ENCODE measurements at regions not wholly inside any gene's neighbourhood (a gene's known extent, or its start where the extent isn't known, plus 50 kb on each side); places are given as distances from the start of the nearest gene placed in this dataset.

- no peak for DNase-seq (ENCODE audit: low spot score)
Measured at GRCh38 chr7:116083796-116084195, 53.2 kb upstream of the TFEC start.

GRCh38 chr7:116086547-116087045 lies 56.0 kb upstream of the TFEC start:
- no peak for DNase-seq (ENCODE audit: low spot score)

- DNase-seq (ENCODE audit: low spot score): no peak
Measured at GRCh38 chr7:116087291-116087690, 56.7 kb upstream of the TFEC start.

- DNase-seq (ENCODE audit: low spot score): no peak
Measured at GRCh38 chr7:116087984-116088383, 57.4 kb upstream of the TFEC start.

- no peak for DNase-seq (ENCODE audit: low spot score)
Measured at GRCh38 chr7:116089293-116089692, 58.7 kb upstream of the TFEC start.

- DNase-seq (ENCODE audit: low spot score): no peak
Measured at GRCh38 chr7:116093516-116094301, 63.1 kb upstream of the TFEC start.

GRCh38 chr7:116095396-116095795 lies 64.8 kb upstream of the TFEC start:
- no peak for DNase-seq (ENCODE audit: low spot score)

GRCh38 chr7:116097365-116098009 lies 66.9 kb upstream of the TFEC start:
- DNase-seq (ENCODE audit: low spot score): no peak

GRCh38 chr7:116098175-116098574 lies 67.6 kb upstream of the TFEC start:
- no peak for DNase-seq (ENCODE audit: low spot score)

- DNase-seq (ENCODE audit: low spot score): no peak
Measured at GRCh38 chr7:116100626-116101025, 70.1 kb upstream of the TFEC start.

GRCh38 chr7:116101704-116102103 lies 71.1 kb upstream of the TFEC start:
- no peak for DNase-seq (ENCODE audit: low spot score)

- no peak for DNase-seq (ENCODE audit: low spot score)
Measured at GRCh38 chr7:116111475-116111874, 80.9 kb upstream of the TFEC start.

GRCh38 chr7:116113310-116113709 lies 82.7 kb upstream of the TFEC start:
- DNase-seq (ENCODE audit: low spot score): no peak

GRCh38 chr7:116120839-116121238 lies 89.5 kb upstream of the TES start:
- no peak for DNase-seq (ENCODE audit: low spot score)

- peak; percentile 8 for DNase-seq (ENCODE audit: low spot score)
Measured at GRCh38 chr7:116122972-116123595, 87.3 kb upstream of the TES start.

GRCh38 chr7:116128139-116128538 lies 82.2 kb upstream of the TES start:
- no peak for DNase-seq (ENCODE audit: low spot score)

GRCh38 chr7:116135306-116135705 lies 75.0 kb upstream of the TES start:
- DNase-seq (ENCODE audit: low spot score): no peak

GRCh38 chr7:116138202-116138801 lies 72.0 kb upstream of the TES start:
- DNase-seq (ENCODE audit: low spot score): peak; percentile 59

GRCh38 chr7:116139007-116139406 lies 71.3 kb upstream of the TES start:
- peak; percentile 60 for DNase-seq (ENCODE audit: low spot score)

GRCh38 chr7:116139807-116140206 lies 70.5 kb upstream of the TES start:
- DNase-seq (ENCODE audit: low spot score): no peak

- DNase-seq (ENCODE audit: low spot score): no peak
Measured at GRCh38 chr7:116142374-116142773, 68.0 kb upstream of the TES start.

- no peak for DNase-seq (ENCODE audit: low spot score)
Measured at GRCh38 chr7:116142850-116143249, 67.5 kb upstream of the TES start.

All from putamen (tissue), 1 donor.